Ishikawa (cell line): ENCODE measurements at regions not wholly inside any gene's neighbourhood (a gene's known extent, or its start where the extent isn't known, plus 50 kb on each side); places are given as distances from the start of the nearest gene placed in this dataset.

Experiments
- CEBPB ChIP-seq: IDR thresholded peaks from 2 replicates; pipeline ENCODE4 v1.6.1; 2012
- CREB1 ChIP-seq: IDR thresholded peaks from 2 replicates; pipeline ENCODE4 v1.6.1; 2012; ENCODE audit warnings: low read depth
- EGR1 ChIP-seq: IDR thresholded peaks from 2 replicates; pipeline ENCODE4 v1.6.1; 2012
- EP300 ChIP-seq: IDR thresholded peaks from 2 replicates; pipeline ENCODE4 v1.6.1; 2012; ENCODE audit warnings: borderline replicate concordance
- FOXM1 ChIP-seq: IDR thresholded peaks from 2 replicates; pipeline ENCODE4 v1.6.1; 2012; ENCODE audit warnings: low read depth, borderline replicate concordance
- NFIC ChIP-seq: IDR thresholded peaks from 2 replicates; pipeline ENCODE4 v1.6.1; 2012
- RAD21 ChIP-seq: IDR thresholded peaks from 2 replicates; pipeline ENCODE4 v1.6.1; 2012; ENCODE audit warnings: low read depth
- REST ChIP-seq: IDR thresholded peaks from 2 replicates; pipeline ENCODE4 v1.6.1; 2012; ENCODE audit warnings: low read depth, mild to moderate bottlenecking
- TAF1 ChIP-seq: IDR thresholded peaks from 2 replicates; pipeline ENCODE4 v1.6.1; 2012; ENCODE audit warnings: low read depth, mild to moderate bottlenecking
- TCF12 ChIP-seq: IDR thresholded peaks from 2 replicates; pipeline ENCODE4 v1.6.1; 2012; ENCODE audit warnings: low read depth
- TEAD4 ChIP-seq: IDR thresholded peaks from 2 replicates; pipeline ENCODE4 v1.6.1; 2012
- USF1 ChIP-seq: IDR thresholded peaks from 2 replicates; pipeline ENCODE4 v1.6.1; 2012
- YY1 ChIP-seq: IDR thresholded peaks from 2 replicates; pipeline ENCODE4 v1.6.1; 2012; ENCODE audit warnings: low read depth
- ZBTB7A ChIP-seq: IDR thresholded peaks from 2 replicates; pipeline ENCODE4 v1.6.1; 2012; ENCODE audit warnings: low read depth
- TF ChIP-seq, protein P1 (sequence below): IDR thresholded peaks from 2 replicates; pipeline ENCODE4 v1.6.1; 2012

DNA sequence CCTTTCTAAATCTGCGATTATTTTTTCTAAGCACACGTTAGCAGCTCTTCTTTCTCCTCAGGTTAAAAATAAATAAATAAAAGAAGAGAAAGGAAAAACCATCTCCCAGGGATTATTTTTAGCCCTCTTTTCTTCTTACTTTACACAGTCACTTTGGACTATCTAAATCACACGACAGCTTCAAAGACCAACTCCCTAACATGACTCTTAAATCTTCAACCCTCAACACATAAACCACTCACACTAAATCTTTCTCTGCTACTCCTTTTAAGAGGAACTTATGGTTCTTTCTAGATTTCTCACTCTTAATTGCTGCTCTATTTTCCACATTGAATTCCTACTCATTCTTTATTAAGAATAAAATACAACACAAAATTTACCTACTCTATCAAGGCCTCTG lies 1095.0 kb upstream of the B3GALT2 start:
- TF ChIP-seq EGR1 (no peak), CEBPB (no peak), REST (no peak), ZBTB7A (no peak), FOXM1 (no peak), TCF12 (no peak), USF1 (no peak)
- TF ChIP-seq, protein P1, sequence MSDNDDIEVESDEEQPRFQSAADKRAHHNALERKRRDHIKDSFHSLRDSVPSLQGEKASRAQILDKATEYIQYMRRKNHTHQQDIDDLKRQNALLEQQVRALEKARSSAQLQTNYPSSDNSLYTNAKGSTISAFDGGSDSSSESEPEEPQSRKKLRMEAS = no peak

DNA sequence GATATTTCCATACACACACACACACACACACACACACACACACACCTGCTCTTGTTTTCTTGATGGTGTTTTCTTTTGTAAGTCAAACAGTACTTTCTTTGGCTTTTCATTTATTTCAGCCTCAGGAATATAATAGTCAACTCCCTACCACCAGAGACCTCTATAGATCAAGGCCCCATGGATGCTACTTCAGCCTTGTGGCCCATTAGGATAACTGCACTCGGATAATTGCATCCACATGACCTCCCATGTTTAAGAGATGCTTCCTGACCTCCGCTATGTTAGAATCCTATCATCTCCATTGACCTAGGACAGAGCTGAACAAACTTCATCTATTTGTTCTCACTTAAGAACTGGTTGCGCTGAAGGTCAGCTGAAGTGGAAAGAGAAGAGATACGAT lies 1094.0 kb upstream of the B3GALT2 start:
- no peak for TF ChIP-seq TAF1
- TF ChIP-seq, protein P1 = no peak
- TF ChIP-seq TEAD4 = no peak
- no peak for TF ChIP-seq TCF12
- TF ChIP-seq YY1 = no peak
- TF ChIP-seq FOXM1 = no peak
- TF ChIP-seq NFIC = no peak
- no peak for TF ChIP-seq USF1

DNA sequence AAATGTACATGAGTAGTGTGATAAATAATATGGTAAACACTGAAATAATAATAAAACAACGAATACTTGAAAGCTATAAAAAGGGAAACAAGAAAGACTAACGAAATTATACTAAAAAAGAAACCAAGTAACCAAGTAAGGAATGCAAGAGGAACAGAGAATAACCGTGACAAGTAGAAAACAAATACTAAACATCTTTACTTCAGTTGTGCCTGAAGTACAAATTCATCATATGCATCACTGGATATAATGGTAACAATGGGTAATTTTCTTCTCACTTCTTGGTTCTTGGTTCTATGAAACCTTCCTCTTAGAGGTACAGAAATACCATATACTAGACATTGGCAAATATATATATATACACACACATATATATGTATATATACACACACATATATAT lies 1093.6 kb upstream of the B3GALT2 start:
- TF ChIP-seq RAD21 (no peak), TCF12 (no peak), YY1 (no peak), ZBTB7A (no peak), NFIC (no peak), EP300 (no peak), CEBPB (no peak), REST (no peak), CREB1 (no peak), FOXM1 (no peak), TAF1 (no peak)

- TF ChIP-seq NFIC (no peak), USF1 (no peak), FOXM1 (no peak), ZBTB7A (no peak), RAD21 (no peak)
Measured at GRCh38 chr1:194277927-194278326, 1091.5 kb upstream of the B3GALT2 start.

DNA sequence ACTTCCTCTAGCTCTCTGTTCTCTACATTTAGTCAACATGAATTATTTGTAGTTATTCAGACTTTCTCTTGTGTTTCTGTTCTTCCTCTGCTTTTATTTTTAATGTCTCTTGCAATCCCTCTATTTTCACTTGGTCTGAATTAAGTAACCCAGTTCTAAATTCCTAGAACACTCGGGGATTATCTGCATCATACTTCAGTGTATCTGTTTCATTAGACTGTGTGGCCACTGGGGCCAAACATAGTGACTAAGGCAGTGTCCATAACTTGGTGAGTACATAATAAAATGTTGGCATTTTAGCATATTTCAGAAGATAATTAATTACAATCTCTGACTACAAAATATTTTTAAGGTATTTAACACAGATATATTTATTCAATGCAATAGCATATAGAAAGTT lies 1087.2 kb upstream of the B3GALT2 start:
- TF ChIP-seq EP300 (no peak), CEBPB (no peak), FOXM1 (no peak), TCF12 (no peak), NFIC (no peak), TEAD4 (no peak), TAF1 (no peak), REST (no peak), USF1 (no peak), CREB1 (no peak), RAD21 (no peak), YY1 (no peak), ZBTB7A (no peak), EGR1 (no peak)
- TF ChIP-seq, protein P1 = no peak
